ENCODE measurements at regions not wholly inside any gene's neighbourhood (a gene's known extent, or its start where the extent isn't known, plus 50 kb on each side); places are given as distances from the start of the nearest gene placed in this dataset.

- in situ Hi-C loops (cut with MboI; ENCODE audit: low sequenced_read_pairs): no loop called here
Observed at GRCh38 chr2:8159966-8160603, 521.8 kb upstream of the ID2 start.

- in situ Hi-C loops (cut with MboI; ENCODE audit: low sequenced_read_pairs): no loop called here
Observed at GRCh38 chr2:8160959-8161358, 520.9 kb upstream of the ID2 start.

GRCh38 chr2:8162552-8162951 lies 519.3 kb upstream of the ID2 start:
- in situ Hi-C loops (cut with MboI; ENCODE audit: low sequenced_read_pairs): no loop called here

GRCh38 chr2:8165550-8165949 lies 516.3 kb upstream of the ID2 start:
- in situ Hi-C loops (cut with MboI; ENCODE audit: low sequenced_read_pairs): no loop called here

GRCh38 chr2:8168022-8168717 lies 513.7 kb upstream of the ID2 start:
- in situ Hi-C loops (cut with MboI; ENCODE audit: low sequenced_read_pairs): no loop called here

- in situ Hi-C loops (cut with MboI; ENCODE audit: low sequenced_read_pairs): no loop called here
Observed at GRCh38 chr2:8168876-8169424, 512.9 kb upstream of the ID2 start.

- in situ Hi-C loops (cut with MboI; ENCODE audit: low sequenced_read_pairs): no loop called here
Observed at GRCh38 chr2:8169443-8169842, 512.4 kb upstream of the ID2 start.

GRCh38 chr2:8170552-8171327 lies 511.1 kb upstream of the ID2 start:
- in situ Hi-C loops (cut with MboI; ENCODE audit: low sequenced_read_pairs): no loop called here

GRCh38 chr2:8171608-8172007 lies 510.2 kb upstream of the ID2 start:
- in situ Hi-C loops (cut with MboI; ENCODE audit: low sequenced_read_pairs): no loop called here

GRCh38 chr2:8172661-8173060 lies 509.2 kb upstream of the ID2 start:
- in situ Hi-C loops (cut with MboI; ENCODE audit: low sequenced_read_pairs): no loop called here

GRCh38 chr2:8174641-8175257 lies 507.1 kb upstream of the ID2 start:
- in situ Hi-C loops (cut with MboI; ENCODE audit: low sequenced_read_pairs): no loop called here

- in situ Hi-C loops (cut with MboI; ENCODE audit: low sequenced_read_pairs): no loop called here
Observed at GRCh38 chr2:8176887-8177286, 505.0 kb upstream of the ID2 start.

GRCh38 chr2:8177566-8177965 lies 504.3 kb upstream of the ID2 start:
- in situ Hi-C loops (cut with MboI; ENCODE audit: low sequenced_read_pairs): no loop called here

- in situ Hi-C loops (cut with MboI; ENCODE audit: low sequenced_read_pairs): no loop called here
Observed at GRCh38 chr2:8178911-8179310, 502.9 kb upstream of the ID2 start.

GRCh38 chr2:8189316-8189715 lies 492.5 kb upstream of the ID2 start:
- in situ Hi-C loops (cut with MboI; ENCODE audit: low sequenced_read_pairs): no loop called here

GRCh38 chr2:8190279-8190678 lies 491.6 kb upstream of the ID2 start:
- in situ Hi-C loops (cut with MboI; ENCODE audit: low sequenced_read_pairs): no loop called here

GRCh38 chr2:8191427-8191826 lies 490.4 kb upstream of the ID2 start:
- in situ Hi-C loops (cut with MboI; ENCODE audit: low sequenced_read_pairs): no loop called here

- in situ Hi-C loops (cut with MboI; ENCODE audit: low sequenced_read_pairs): no loop called here
Observed at GRCh38 chr2:8193146-8193545, 488.7 kb upstream of the ID2 start.

- in situ Hi-C loops (cut with MboI; ENCODE audit: low sequenced_read_pairs): no loop called here
Observed at GRCh38 chr2:8193686-8194615, 487.9 kb upstream of the ID2 start.

GRCh38 chr2:8195784-8196183 lies 486.1 kb upstream of the ID2 start:
- in situ Hi-C loops (cut with MboI; ENCODE audit: low sequenced_read_pairs): no loop called here
